ENCODE measurements at regions not wholly inside any gene's neighbourhood (a gene's known extent, or its start where the extent isn't known, plus 50 kb on each side); places are given as distances from the start of the nearest gene placed in this dataset.

DNA sequence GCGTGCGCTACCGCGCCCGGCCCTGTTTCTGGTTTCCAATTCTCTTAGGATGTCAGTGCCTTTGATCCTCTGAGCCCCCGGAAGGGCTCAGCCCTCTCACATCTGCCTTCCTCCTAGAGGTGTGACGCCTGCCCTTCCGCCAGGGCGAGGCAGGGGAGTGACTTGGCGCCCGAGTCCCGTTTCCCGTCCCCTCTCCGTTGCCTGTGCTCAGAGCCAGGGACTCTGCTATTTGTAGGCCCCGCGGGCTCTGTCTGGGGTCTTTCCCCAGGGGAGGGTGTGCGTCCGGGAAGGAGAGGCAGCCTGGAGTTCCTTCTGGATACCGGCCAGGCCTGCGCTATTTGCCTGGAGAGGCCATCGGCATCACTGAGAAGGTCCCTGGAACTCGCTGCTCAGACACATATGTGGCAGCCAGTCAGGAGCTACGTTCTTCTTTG is 103.7 kb upstream of the TAF1B start:
- DNase-seq = no peak

GRCh38 chr2:9740382-9741073 is 102.7 kb upstream of the TAF1B start:
- no peak for DNase-seq

DNA sequence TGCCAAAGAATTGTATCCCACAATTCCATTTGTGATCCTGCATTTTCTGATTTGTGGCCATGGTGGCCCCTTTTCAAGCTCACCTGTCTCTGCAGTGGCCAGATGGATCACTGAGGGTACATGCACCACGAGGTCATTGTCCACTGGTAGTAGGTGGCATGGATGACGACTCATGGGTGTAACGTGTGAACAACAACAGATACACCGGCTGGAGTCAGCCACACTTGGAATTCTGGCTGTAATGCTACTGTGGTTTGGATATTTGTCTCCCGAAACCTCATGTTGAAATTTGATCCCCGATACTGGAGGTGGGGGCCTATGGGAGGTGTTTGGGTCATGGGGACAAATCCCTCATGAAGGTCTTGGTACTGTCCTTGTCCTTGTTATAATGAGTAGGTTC is 102.2 kb upstream of the TAF1B start:
- DNase-seq = no peak

DNA sequence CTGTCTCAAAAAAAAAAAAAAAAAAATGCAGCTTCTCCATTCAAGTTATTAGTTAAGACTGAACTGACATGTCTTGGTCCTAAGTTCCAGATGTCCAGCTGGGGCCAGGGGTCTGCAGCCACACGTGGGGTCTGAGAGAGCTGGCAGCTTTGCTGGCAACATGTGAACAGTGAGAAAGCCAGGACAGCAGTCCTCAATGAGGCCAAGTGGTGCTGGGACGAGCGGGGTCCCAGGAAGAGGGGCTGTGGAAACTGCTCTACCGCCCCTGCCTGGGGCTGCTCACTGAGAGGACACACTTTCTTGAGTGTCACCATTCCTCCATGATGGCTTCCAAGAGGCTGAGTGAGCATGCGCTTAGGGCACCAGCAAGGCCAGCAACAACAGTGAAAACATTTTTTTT is 100.7 kb upstream of the TAF1B start:
- no peak for DNase-seq

- no peak for DNase-seq
Observed at GRCh38 chr2:9744256-9745004, 98.8 kb upstream of the TAF1B start.

DNA sequence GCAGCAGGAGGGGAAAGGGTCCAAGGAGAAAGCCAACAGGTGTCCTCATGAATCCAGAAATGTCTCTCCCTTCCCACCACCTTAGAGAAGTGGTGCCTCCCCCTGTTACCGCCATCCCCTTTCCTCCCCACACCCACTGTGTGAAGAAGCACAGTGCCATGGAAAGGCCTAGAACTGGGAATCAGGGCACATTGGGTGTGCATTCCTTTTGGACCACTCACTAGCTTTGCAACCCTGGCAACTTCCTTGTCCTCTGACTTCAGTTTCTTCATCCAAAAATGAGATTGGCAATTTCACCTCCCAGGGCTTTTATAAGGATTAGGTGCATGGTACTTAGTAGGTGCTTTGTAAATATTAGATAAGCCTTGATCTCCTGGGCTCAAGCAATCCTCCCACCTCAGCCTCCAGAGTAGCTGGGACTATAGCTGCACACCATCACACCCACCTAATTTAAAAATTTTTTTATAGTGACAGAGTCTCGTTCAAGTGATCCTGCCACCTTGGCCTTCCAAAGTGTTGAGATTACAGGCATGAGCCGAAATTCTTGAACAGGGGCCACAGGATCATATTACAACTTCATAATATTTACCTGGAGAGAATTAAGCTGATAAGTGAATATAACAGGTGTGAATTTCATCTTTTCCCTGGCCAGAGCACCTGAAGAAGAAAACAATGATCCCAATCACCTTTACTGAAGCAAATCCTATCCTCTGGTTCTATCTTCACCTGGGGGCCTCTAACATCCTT is 97.9 kb upstream of the TAF1B start:
- DNase-seq = peak; percentile 43

- DNase-seq = no peak
Observed at GRCh38 chr2:9747396-9747795, 95.9 kb upstream of the TAF1B start.

- DNase-seq = no peak
Observed at GRCh38 chr2:9748577-9748976, 94.7 kb upstream of the TAF1B start.

DNA sequence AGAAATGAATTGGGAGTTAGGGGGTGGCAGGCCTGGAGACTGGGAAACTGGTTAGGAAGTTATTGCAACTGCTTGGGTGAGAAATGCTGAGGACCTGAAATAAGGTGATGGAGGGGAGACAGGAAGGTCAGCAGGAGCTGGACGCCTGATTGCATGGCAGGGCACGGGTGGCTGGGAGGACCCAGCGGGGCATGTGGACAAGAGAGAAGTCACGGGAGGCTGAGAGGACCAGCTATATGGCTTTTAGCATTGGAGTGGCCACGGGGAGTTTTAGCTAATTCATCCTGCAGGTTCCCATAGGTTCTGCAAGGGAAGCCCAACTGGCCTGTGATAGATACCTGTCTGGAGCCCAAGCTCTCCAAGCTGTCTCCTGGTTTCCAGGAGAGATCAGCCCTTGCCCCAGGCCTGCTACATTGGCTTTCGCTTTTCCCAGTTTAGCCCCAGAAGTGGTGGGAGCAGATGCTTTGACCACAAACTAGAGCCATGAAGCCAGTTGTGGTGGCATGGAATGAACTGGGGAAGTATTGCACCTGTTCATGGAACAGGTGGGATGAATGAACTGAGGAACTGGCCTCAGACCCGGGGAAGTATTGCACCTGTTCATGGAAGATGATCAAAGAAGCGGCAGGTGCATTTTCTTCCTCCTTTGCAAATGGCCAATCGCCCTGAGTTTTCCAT is 93.6 kb upstream of the TAF1B start:
- no peak for DNase-seq

- DNase-seq = no peak
Observed at GRCh38 chr2:9750224-9751215, 92.8 kb upstream of the TAF1B start.

GRCh38 chr2:9751831-9752230 is 91.4 kb upstream of the TAF1B start:
- DNase-seq = no peak

DNA sequence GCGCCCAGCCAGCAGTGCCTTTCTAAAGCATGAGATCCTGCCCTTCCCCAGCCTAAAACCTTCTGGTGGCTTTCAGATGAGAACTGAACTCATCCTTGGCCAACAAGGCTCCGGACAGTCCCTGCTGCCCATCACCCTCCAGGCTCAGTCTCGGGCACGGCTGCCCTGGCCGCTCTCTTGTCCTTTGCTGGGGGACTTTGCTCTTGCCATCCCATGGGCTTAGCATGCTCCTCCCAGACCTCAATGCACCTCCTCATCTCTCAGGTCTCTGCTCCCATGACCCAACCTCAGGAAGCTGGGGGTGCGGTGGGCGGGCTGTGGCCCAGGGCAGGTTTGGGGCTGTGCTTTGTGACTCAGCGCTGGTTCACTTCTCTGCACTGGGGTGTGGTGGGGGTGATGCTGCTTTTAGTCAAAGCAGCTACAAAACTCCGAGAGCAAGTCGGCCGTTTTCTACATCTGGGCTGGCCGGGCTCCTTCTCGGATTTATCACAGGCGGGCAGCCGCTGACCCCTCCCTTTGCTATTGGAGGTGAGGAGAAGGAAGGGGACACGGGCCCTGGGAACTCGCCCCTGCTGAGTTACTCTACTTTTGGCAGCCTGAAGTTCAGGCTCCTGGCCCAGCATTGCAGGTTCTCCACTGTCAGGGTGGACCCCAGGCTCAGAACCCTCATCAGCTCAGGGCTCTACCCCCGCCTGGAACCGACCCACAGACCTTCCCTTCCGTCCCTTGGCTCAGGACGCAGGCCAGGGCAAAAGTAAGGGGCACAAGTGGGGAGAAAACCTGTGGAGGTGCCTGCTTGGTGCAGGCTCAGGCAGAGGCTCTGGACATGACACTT is 90.6 kb upstream of the TAF1B start:
- peak; percentile 90 for DNase-seq

- peak; percentile 93 for DNase-seq
Observed at GRCh38 chr2:9753276-9753600, 90.0 kb upstream of the TAF1B start.

- DNase-seq = no peak
Observed at GRCh38 chr2:9753665-9754531, 89.4 kb upstream of the TAF1B start.

GRCh38 chr2:9754532-9754887 is 88.8 kb upstream of the TAF1B start:
- DNase-seq = no peak

- no peak for DNase-seq
Observed at GRCh38 chr2:9755008-9755407, 88.3 kb upstream of the TAF1B start.

DNA sequence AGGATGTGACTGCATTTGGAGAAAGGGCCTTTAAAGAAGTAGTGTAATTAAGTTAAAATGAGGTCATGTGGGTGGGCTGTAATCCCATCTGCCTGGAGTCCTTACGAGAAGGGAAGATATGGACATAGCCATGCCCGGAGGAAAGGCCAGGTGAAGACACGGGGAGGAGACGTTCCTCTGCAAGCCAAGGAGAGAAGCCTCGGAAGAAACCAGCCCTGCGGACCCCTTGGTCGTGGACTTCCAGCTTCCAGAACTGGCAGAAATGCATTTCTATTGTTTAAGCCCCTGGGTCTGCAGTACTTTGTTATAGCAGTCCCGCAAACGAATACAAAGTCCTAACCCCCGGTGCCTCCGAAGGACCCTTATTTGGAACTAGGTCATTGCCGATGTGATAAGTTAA is 87.6 kb upstream of the TAF1B start:
- no peak for DNase-seq

DNA sequence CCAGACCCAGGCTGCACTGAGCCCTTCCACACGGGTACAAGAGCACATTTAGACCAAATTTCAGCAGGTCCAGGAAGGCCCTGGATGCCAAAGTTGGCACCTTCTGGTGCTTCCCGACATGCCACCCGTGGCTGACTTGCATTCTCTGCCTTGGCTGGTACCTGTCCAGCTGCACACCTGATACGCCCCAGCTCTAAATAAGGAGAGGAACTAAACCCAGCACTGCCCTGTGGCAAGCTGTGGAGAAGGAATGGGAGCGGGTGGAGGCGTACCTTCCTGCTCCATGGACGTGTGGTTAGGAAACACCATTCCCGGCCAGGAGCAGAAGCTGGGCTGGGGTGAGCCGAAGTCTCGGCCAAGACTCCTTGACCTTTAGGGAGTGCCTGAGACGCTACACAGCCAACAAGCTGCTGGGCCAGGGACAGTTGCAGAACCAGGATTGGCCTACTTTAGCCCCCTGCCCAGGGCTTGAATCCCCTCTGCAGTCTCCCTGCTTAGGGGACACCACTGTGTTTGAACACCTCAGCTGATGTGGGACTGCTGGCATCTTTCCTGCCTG is 86.5 kb upstream of the TAF1B start:
- DNase-seq = no peak

- no peak for DNase-seq
Observed at GRCh38 chr2:9757501-9758264, 85.6 kb upstream of the TAF1B start.
